HPDE6-E6E7 (cell line): ENCODE measurements at regions not wholly inside any gene's neighbourhood (a gene's known extent, or its start where the extent isn't known, plus 50 kb on each side); places are given as distances from the start of the nearest gene placed in this dataset.
"Not testable (repeated sequence)": the region's sequence is repeated elsewhere in the genome, so short reads cannot be mapped to it uniquely, and the experiment has no call there.

Experiments used
- DNase-seq: peaks from one replicate; pipeline ENCODE4 v3.0.0; 2011; ENCODE audit warnings: missing footprints; ENCODE audit errors: extremely low spot score

- DNase-seq: no peak
Observed at GRCh38 chr2:59276917-59277316, 1035.8 kb upstream of the FANCL start.

GRCh38 chr2:59276033-59276432 is 1034.9 kb upstream of the FANCL start:
- no peak for DNase-seq

GRCh38 chr2:59266453-59266852 is 1025.3 kb upstream of the FANCL start:
- DNase-seq: no peak

- no peak for DNase-seq
Observed at GRCh38 chr2:59259913-59260312, 1018.8 kb upstream of the FANCL start.

- DNase-seq: no peak
Observed at GRCh38 chr2:59256290-59256689, 1015.2 kb upstream of the FANCL start.

- DNase-seq: no peak
Observed at GRCh38 chr2:59254279-59254678, 1013.2 kb upstream of the FANCL start.

DNA sequence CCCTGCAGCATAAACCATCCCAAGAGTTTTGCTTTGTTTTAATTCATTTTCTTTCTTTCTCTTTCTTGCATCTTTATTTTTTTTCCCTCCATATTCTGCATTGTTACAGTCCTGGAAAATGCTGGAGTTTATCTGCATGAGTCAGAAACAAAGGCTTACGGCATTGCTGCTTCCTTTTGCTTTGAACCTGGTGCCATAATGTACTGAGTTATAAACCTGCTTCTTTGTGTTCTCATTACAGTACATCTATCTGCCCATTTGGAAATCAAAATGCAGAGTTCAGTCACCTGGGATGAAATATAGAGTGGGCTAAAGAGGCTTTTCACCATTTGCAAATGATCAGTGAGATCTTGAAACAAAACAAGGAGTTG is 1009.2 kb upstream of the FANCL start:
- DNase-seq: no peak

GRCh38 chr2:59249441-59250306 is 1008.5 kb upstream of the FANCL start:
- no peak for DNase-seq

- no peak for DNase-seq
Observed at GRCh38 chr2:59239146-59239545, 998.0 kb upstream of the FANCL start.

DNA sequence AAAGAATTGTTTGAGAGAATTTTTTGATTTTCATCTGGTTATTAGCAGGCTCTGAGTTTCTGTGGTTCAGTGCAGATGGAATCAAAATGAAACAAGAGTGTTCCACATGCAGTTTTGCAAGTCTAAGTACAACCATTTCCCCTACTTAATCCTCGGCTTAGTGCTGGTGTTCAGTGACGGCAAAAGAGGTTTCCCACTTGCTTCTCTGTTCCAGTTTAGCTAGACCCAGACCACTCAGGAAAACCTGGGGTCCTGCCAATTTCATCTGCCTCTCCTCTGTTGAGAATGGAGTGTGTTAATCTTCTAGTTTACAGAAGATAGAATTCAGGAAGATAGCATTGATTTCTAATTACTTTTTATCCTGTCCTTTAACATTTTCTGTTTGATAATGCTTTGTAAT is 996.2 kb upstream of the FANCL start:
- DNase-seq: no peak

DNA sequence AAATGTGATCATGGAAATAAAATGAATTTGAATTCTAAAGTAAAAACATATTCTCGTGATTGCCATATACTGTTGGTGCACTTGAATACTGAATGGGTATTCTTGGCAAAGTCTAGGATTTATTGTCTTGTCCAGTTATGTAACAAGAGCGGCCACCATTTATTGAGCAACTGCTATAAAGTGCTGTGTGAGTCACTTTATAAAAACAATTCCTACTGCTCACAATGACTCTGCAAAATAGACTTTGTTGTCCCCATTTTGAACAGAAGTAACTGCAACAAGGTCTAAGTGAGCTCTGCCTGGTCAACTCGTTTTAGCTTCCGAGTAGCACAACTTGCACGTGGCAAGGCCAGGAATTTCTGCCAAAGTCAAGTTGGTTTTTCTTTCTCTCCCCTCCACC is 995.6 kb upstream of the FANCL start:
- DNase-seq: no peak

DNA sequence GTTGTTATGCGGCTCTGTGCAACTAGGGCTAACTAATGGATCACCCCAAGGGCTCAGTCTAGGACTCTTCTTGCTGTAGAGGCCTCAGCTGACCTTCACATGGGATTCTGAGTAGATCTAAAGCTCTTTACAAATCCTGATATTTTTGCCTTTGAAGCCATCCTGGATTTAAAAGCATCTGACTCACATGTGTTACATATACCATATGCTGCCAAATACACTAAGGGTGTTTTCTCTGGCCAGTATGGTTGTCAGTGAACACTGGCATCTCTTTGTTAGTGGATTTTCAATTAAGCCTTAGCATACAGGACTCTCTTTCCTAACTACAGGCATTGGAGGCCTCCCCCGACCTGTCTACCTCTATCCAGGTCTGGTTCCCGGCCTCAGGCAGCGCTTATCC is 992.8 kb upstream of the FANCL start:
- no peak for DNase-seq

DNA sequence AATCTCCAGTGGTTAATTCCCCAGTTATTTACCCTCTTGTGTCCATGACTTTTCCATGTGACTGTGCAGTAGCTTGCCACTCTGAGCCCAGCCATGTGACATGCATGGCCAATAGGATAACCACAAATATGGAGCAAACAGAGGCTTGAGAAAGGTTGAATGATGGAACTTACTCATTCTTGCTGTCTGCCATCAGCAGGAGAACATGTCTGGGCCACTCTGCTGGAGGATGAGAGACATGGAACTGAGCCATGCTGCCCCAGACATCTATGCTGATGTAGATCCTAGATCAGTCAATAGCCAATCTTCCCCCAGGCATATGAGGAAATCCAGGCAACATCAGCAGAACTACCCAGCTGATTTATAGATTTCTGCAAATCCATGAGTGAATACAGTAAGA is 992.3 kb upstream of the FANCL start:
- no peak for DNase-seq

- no peak for DNase-seq
Observed at GRCh38 chr2:59232394-59233165, 991.5 kb upstream of the FANCL start.

DNA sequence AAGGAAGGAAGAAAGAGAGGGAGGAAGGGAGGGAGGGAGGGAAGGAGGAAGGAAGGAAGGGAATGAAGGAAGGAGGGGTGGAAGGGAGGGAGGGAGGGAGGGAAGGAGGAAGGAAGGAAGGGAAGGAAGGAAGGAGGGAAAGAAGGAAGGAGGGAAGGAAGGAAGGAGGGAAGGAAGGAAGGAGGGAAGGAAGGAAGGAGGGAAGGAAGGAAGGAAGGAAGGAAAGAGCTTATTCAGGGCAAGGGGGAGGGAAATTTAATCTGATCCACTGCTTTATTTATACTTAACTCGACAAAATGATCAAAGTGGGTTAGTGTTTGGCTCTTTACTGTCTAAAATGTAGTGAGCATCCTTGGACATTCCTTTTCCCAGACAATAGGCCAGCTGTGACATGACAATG is 985.2 kb upstream of the FANCL start:
- DNase-seq: not testable (repeated sequence)

- DNase-seq: no peak
Observed at GRCh38 chr2:59223742-59224141, 982.6 kb upstream of the FANCL start.

GRCh38 chr2:59217360-59217759 is 976.2 kb upstream of the FANCL start:
- DNase-seq: no peak

- DNase-seq: peak; percentile 14
Observed at GRCh38 chr2:59206361-59206760, 965.2 kb upstream of the FANCL start.

GRCh38 chr2:59204040-59204439 is 962.9 kb upstream of the FANCL start:
- no peak for DNase-seq

GRCh38 chr2:59196491-59196890 is 955.4 kb upstream of the FANCL start:
- no peak for DNase-seq

DNA sequence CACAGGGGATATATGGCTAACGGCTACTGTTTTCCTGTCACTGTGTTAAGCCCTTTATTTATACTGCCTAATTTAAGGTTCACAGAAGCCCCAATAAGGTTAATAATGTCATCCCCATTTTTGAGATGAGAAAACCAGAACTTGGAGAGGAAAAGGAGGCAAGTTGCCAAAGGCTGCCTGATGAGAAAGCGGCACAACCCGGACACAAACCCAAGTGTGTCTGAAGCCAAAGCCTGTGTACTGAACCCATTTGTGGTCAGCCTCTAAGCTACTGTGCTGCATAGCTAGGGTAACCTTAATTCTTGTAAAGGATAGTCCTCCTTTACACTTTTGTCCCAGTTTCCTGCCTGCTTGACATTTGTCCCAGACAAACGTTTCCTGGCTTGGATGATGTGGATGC is 954.7 kb upstream of the FANCL start:
- no peak for DNase-seq

GRCh38 chr2:59191781-59192180 is 950.7 kb upstream of the FANCL start:
- DNase-seq: no peak

- no peak for DNase-seq
Observed at GRCh38 chr2:59190518-59190917, 949.4 kb upstream of the FANCL start.
